ENCODE measurements at regions not wholly inside any gene's neighbourhood (a gene's known extent, or its start where the extent isn't known, plus 50 kb on each side); places are given as distances from the start of the nearest gene placed in this dataset.

DNA sequence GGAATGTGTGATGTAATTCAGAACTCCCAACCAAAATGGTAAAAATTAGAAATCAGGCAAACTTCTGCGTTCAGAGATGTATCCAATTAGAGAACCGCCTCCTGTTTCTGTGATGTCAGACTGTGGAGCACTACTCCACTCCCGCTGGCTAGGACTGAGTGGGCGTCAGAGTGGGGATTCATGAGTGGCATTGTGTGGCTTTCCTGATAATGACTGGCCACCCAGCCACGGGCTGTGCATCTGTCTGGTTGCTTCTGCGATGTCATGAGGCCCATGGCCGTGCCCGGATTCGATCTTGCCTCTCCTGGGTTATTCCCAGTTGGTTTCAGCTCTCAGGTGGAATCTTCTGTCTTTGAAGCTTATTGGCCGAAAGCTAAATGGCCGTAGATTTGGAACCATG lies 87.1 kb upstream of the KCNA1 start:
- no peak for DNase-seq

- no peak for DNase-seq
Observed at GRCh38 chr12:4824380-4824779, 85.3 kb upstream of the KCNA1 start.

DNA sequence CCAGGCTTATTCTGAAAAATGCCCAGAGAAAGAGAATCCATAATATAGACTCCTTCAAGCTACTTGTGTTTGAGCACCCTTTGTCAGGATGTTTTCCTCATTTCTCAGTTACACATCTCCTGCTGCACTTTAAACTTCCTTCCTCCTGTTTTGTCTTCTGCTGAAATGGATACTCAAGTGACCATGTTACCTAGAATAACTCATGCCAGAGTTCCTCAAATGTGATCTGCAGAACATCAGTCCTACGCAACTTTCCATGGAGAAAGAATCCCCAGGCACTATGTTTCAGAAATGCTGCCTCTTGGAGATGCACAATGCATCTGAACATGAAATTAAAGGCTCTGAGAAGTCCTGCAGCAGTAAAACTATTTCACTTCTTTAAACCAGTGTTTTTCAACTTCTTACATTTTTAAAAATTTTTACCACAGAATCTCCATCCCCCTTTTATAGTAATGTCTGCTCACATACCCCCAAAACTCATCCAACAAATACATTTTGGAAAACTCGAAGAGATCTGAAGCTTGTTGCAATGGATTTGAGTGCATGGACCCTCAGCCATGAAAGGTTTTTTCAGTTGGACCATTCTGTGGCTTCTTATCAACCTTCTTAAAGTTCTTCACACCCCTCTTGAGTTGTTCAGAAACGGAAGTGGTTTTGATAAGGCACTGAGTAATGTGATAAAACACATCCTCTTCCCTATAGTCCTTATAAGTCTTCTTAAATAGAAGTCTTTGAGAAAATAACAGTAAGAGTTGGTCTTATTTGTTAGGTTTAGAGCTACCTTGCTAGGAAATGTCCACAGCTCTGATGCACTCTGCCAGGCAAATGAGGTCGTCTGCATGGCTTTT lies 84.5 kb upstream of the KCNA1 start:
- DNase-seq = no peak

DNA sequence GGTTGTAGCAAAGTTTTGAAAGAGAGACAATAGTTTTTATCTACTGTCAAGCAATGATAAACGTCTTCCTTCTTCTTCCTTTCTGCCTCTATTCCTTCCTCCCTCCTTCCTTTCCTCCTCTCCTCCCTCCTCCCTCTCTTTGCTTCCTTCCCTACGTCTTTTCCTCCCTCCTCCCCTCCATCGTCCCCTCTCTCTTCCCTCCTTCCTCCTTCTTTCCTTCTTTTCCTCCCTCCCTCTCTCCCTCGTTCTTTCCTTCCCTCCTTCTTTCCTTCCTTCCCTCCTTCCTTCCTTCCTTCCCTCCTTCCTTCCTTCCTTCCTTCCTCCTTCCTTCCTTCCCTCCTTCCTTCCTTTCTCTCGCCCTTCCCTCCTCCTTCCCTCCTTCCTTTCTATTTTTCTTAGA lies 82.8 kb upstream of the KCNA1 start:
- DNase-seq = no peak

DNA sequence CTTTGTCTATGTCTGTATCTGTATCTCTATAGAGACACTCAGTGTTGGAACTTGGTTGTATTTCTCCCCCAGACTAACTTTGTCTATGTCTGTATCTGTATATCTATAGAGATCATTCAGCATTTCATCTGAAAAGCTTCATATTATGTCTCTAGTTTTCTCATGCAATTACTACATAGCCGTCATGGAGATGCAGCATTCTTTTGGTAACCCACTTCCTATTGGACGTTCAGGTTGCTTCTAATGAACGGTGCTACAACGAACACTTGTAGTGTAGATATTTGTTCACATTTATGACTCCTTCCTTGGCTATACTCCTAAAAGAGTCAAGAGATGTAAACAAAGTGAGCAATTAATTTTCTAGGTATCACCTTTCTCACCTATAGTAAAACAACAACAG lies 81.5 kb upstream of the KCNA1 start:
- no peak for DNase-seq

DNA sequence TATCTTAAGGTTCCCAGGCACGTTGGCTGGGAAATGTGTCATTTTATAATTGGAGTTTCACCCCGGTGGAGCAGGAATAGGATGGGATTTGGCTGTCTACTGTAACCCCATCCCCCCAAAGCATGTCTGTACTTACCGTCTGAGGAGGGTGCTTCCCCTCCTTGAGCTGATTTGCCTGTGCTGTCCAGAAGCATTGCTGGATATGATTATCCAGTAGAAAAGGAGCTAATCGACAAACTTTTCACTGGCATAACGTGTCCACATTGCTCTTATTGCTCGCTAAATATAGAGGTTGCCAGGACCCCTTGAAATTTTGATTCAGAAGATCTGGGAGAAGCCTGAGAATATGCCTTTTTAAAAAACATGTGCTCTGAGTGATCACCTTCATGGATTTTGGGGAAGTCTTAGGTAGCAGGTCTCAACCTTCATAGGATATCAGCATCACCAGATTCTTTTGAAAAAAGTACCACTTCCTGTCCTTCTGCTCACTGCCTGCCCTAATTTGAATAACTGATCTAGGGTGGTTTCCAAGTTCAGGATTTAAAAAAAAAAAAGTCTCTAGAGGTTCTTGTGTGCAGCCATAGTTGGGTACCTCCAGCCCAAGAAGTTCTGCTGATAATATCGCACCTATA lies 80.4 kb upstream of the KCNA1 start:
- DNase-seq = no peak

DNA sequence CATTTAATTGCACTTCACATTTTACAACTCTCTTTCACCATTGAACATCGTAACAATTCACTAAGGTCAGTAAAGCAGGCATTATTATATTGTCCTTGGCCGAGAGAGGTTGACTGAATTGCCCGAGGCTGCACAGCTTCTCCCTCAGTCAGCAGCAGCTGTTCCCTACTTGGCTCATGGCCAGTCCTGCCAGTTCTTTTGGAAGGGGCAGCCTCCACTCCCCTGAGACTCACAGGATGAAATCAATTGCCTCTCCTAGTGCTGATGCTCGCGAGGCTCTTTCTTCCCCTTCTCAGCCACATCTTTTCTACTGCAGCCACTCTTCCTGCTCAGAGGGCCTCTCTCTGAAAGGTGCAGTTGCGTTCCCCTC lies 79.9 kb upstream of the KCNA1 start:
- DNase-seq = no peak

DNA sequence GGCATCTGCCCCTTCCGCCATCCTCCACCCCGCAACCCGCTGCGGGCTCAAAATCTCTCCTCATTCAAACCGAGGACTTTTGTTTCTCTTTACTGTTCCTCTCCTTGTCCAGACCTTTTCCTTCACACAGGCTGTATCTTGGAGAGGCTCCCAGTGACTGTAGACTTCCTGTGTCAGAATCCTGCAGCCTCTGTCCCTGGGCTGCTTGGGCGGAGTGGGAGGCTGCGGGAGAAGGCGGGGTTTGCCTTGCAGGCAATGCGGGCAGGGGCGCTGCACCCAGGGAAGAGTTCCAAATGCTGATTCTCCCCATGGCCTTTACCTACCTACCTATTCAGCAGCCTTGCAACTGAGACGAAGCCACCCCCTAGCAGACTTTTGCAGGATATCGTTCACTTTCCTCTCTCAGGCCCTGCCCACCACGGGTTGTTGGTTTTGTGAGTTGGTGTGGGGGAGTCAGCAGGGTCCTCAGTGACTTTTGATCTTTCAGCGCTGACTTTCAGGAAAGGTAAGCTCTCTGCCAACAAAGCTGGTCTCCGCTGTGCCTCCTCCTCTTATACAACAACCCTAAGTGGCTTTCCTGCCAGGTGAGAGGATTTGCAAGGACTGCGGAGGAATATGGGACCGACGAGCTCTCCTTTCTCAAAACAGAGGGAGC lies 79.0 kb upstream of the KCNA1 start:
- DNase-seq = no peak

- DNase-seq = no peak
Observed at GRCh38 chr12:4833053-4833452, 76.7 kb upstream of the KCNA1 start.

DNA sequence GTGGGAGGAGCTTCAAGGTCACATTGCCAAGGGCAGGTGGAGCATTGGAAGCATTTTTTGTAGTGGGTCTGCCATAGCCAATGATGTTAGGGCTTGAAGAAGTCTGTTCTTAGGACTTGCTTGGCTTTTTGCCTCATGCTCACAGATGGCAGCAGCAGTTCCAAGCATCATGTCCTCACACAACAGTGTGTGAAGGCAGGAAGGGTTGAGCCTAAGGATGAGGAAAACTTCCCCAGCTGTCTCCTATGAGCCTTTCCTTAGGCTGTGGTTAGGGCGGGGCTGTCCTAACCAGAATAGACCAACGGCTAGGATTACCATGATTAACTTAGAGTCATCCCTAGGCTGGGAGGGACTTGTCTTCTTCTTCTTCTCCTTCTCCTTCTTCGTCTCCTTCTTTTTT lies 76.2 kb upstream of the KCNA1 start:
- no peak for DNase-seq

DNA sequence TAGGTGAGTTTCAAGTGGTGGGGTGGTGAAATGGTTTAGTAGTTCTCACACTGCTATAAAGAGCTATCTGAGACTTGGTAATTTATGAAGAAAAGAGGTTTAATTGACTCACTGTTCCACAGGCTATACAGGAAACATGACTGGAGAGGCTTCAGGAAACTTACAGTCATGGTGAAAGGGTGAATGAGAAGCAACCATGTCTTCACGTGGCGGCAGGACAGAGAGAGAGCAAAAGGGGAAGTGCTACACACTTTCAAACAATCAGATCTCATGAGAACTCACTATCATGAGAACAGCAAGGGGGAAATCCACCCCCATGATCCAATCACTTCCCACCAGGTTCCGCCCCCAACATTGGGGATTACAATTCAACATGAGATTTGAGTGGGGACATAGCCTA lies 67.3 kb upstream of the KCNA1 start:
- peak; percentile 25 for DNase-seq

- no peak for DNase-seq
Observed at GRCh38 chr12:4843907-4844306, 65.8 kb upstream of the KCNA1 start.

DNA sequence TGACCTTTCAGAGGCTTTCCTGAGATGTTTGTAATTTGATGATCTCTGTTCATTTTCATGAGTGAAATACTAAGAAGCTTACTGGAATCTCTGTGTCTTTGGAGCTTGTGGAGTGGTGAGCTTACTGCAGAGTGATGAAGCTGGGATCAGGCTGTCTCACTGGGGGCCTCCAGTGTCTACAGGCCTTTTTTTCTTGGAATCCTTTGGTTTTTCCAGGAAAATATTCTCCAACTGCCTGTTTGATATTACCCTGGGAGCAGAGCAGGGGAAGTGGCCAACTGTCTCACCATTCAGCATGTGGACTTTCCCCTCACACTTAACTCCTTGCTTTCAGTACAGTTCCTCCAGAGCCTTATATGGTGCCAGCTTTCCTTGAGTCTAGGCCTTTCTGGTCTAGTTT lies 62.0 kb upstream of the KCNA1 start:
- no peak for DNase-seq

DNA sequence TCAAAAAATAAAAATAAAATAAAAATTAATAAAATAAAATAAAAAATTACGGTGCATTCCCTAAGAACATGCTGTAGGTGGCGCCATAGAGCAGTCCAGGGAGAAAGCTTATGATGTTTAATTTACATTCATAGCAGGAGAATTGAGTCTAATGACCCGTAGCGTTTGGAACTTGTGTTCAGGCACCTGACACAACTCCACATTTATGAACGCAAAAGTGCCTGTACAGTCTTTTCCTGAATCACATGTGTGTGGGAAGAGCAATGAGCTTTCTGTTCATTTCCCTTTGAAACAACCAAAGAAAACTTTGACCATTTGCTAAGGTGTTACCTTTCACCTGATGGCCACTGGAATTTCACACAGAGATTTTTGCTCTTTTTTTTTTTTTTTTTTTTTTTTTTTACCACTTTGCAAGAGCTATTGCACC lies 60.6 kb upstream of the KCNA1 start:
- DNase-seq = peak; percentile 35

DNA sequence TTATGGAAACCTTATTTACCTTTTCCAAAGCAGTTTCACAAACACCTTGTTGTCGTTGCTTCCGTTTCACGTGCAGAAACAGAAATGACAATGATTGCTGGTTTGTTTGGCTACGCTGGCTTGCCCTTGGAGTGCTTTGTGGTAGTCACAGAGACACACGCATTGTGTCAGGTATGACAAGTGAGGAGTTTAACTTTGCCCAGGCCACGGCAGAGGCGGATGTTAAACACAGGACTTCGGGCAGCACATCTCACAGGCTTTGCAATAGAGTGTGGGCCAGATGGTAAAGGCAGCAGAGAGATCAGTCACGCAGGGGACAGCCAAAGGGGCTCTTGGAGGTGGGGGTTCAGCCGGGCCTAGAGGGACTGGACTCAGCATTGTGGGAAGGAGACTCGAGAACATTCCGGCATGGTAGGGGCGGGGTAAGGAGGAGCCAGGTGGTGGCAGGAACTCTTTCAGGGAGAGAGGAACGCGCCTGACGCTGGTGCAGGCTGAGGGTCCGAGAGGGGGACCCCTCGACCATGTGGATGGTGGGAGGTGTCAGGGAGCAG lies 59.8 kb upstream of the KCNA1 start:
- DNase-seq = no peak

GRCh38 chr12:4850857-4851380 lies 58.8 kb upstream of the KCNA1 start:
- DNase-seq = no peak

DNA sequence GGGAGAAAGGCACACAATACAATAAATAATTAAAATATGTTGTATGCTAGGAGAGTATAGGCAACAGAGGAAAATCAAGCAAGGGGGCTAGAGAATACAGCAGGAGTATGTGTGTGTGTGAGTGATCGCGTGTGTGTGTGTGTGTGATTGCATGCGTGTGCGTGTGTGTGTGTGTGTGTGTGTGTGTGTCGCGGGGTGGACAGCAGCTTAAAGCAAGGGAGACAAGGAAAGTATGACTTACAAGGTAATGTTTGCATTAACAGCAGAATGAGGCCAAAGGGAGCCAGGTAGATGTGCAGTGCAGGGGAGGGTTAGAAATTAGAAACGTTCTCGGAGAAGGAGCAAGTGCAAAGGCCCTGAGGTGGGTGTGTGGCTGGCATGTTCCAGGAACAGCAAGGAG lies 57.4 kb upstream of the KCNA1 start:
- no peak for DNase-seq

- DNase-seq = no peak
Observed at GRCh38 chr12:4852911-4853310, 56.8 kb upstream of the KCNA1 start.

- DNase-seq = peak; percentile 59
Observed at GRCh38 chr12:4855121-4855924, 54.4 kb upstream of the KCNA1 start.

- DNase-seq = no peak
Observed at GRCh38 chr12:4856596-4856995, 53.1 kb upstream of the KCNA1 start.

DNA sequence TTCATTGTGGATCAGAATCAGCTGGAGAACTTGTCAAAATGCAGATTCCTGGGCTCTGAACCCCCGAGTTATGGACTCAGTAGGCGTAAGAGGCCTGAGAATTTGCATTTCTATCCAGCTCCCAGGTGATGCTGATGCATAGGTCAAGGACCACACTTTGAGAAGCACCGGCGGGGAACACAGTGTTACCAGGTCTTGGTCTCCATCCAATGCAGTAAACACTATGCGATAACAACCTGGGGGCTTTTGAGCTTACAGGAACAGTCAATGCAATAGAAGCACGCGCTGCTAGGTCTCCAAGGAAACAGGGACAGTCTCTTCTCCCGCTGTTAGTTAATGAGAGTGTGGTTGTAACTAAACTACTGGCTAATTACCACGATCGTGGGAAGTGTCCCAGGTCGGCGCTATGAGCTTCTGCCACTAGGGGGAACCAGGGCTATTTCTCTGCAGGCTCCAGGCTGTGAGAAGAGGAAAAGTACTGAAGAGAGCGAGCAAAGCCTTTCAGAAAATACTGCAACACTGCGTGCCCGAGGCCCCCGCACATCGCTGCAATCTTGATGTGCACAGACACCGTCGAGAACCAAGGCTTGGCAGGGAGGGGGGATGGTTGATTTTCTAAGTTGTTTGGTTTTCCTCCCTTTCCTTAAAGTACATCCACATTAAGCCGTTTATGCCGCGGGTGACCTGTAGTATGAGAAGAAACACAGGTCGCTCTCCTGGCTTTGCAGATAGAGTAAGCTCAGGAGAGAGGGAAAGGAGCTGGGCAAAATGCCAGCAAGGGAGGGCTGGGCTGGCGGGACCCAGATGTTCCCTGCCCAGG lies 52.0 kb upstream of the KCNA1 start:
- peak; percentile 84 for DNase-seq

DNA sequence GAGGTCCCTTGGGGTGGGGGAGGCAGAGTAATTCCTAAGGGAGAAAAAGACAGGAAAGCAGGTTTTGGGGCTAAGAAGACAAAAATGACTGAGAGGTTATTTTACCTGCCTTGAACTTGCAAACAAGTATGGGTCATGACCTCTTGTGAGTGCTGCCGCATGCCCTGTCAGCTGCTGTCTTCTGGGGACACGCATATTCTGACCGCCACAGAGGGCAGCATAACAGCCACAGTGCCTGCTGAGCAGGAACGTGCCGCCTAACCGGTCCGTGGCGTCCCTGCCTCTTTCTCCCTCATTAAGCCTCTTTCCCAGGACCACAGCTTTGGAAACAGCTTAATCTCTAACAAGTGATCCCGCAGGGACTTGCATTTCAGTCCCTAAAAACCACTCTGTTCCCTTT lies 51.3 kb upstream of the KCNA1 start:
- DNase-seq = no peak
